K562 (cell line): ENCODE measurements at regions not wholly inside any gene's neighbourhood (a gene's known extent, or its start where the extent isn't known, plus 50 kb on each side); places are given as distances from the start of the nearest gene placed in this dataset.

ENCODE experiments used
- ATAC-seq: fragments of 200-7000 bp; cut with Tn5 transposase; 3 replicates; pipeline ENCODE4 v1.9.1; 2020; ENCODE audit warnings: moderate library complexity
- BruUV-seq: library from RNA; stranded (reverse); fragments of 400-500 nt; replicated peaks from 2 replicates; lab custom pipeline; 2021; lab: Mats Ljungman, UMichigan
- CTCF ChIA-PET: fragments of 300-600 bp; formaldehyde crosslinking; extraction: SDS; loops from one replicate; lab custom pipeline; 2021; ENCODE audit warnings: low intra/inter-chr PET ratio; lab: Yijun Ruan, JAX
- POLR2A ChIA-PET: fragments of 300-600, 350-650 bp; sonication (Branson Sonifier 250); formaldehyde crosslinking; extraction: SDS; loops from one replicate; lab custom pipeline; 2021; ENCODE audit warnings: antibody characterized with exemption, inconsistent platforms; lab: Yijun Ruan, JAX
- DNase-seq, 4 experiments: peaks; one replicate each; pipeline versions ENCODE4 v3.0.0 to v3.0.0-alpha.2; 2011 to 2018; ENCODE audit warnings: low spot score in 3 of 4, mixed read lengths in 3 of 4; ENCODE audit errors: extremely low read depth in 1 of 4
- FAIRE-seq: peaks from 2 replicates; lab custom pipeline; 2011; peaks lifted over from hg19 to GRCh38; lab: Jason Lieb, UNC
- H2AFZ ChIP-seq: 2 replicates; pipeline ENCODE4 v1.6.0; 2011; ENCODE audit warnings: low read depth, low read length, control low read depth, inconsistent platforms
- H3K27ac ChIP-seq: fragments of 200-600 bp; 3 replicates; pipeline ENCODE4 v1.8.0; 2011; ENCODE audit warnings: low read depth, mild to moderate bottlenecking, control low read depth, inconsistent platforms, low read length, moderate library complexity, mixed read lengths; ENCODE audit errors: extremely low read depth
- H3K27me3 ChIP-seq, 2 experiments: fragments of 300-600 bp in 1 of 2; 2 replicates in 1 of 2; 3 replicates in 1 of 2; pipeline versions ENCODE4 v1.6.0 to v1.8.0; 2011; ENCODE audit warnings: inconsistent platforms in 2 of 2, low read length in 2 of 2, mild to moderate bottlenecking in 1 of 2, mixed read lengths in 1 of 2, moderate library complexity in 1 of 2; ENCODE audit not compliant: control insufficient read depth in 2 of 2, insufficient read depth in 2 of 2
- H3K36me3 ChIP-seq: fragments of 300-600 bp; 3 replicates; pipeline ENCODE4 v1.8.0; 2011; ENCODE audit warnings: mild to moderate bottlenecking, low read length, inconsistent platforms; ENCODE audit not compliant: control insufficient read depth, insufficient read depth
- H3K4me1 ChIP-seq, 2 experiments: fragments of 200-600 bp in 1 of 2; replicated peaks in 1 of 2; 2 replicates in 1 of 2; 3 replicates in 1 of 2; pipeline versions ENCODE4 v1.5.1 to v1.8.0; 2011; ENCODE audit warnings: inconsistent platforms in 2 of 2, low read length in 2 of 2, mild to moderate bottlenecking in 1 of 2, mixed read lengths in 1 of 2, moderate library complexity in 1 of 2; ENCODE audit not compliant: control insufficient read depth in 2 of 2, insufficient read depth in 2 of 2
- H3K4me2 ChIP-seq: 2 replicates; pipeline ENCODE4 v1.6.1; 2011; ENCODE audit warnings: low read length, control low read depth, inconsistent platforms, mixed read lengths; ENCODE audit not compliant: insufficient read depth
- H3K4me3 ChIP-seq: fragments of 200-600 bp; sonication (generic), shearing (Covaris generic); 2 replicates; pipeline ENCODE4 v1.5.1; 2016; ENCODE audit warnings: control low read depth, inconsistent platforms
- H3K79me2 ChIP-seq: fragments of 200-600 bp; 3 replicates; pipeline ENCODE4 v1.8.0; 2011; ENCODE audit warnings: low read length, inconsistent platforms; ENCODE audit not compliant: control insufficient read depth, insufficient read depth
- H3K9ac ChIP-seq, 2 experiments: 2 replicates each; pipeline versions ENCODE4 v1.6.0 to v1.6.1; 2011; ENCODE audit warnings: low read depth in 2 of 2, low read length in 2 of 2, control low read depth in 1 of 2, inconsistent platforms in 1 of 2, mild to moderate bottlenecking in 1 of 2, mixed read lengths in 1 of 2; ENCODE audit not compliant: insufficient read depth in 1 of 2
- H3K9me1 ChIP-seq: one replicate; pipeline ENCODE4 v1.6.0; 2011; ENCODE audit warnings: inconsistent platforms, mild to moderate bottlenecking, low read length, moderate library complexity; ENCODE audit not compliant: control insufficient read depth, insufficient read depth
- H3K9me3 ChIP-seq: replicated peaks from 2 replicates; pipeline ENCODE4 v1.5.1; 2011; ENCODE audit warnings: low read depth, low read length, inconsistent platforms; ENCODE audit not compliant: control insufficient read depth, insufficient read depth
- H4K20me1 ChIP-seq: replicated peaks from 2 replicates; pipeline ENCODE4 v1.6.1; 2011; ENCODE audit warnings: low read length, inconsistent platforms, mixed read lengths; ENCODE audit not compliant: control insufficient read depth, insufficient read depth
- ADNP ChIP-seq: fragments of 200-800 bp; sonication (Bioruptor generic); IDR thresholded peaks from 2 replicates; pipeline ENCODE4 v1.6.1; 2016; ENCODE audit warnings: missing genetic modification characterization, missing compliant biosample characterization
- ARNT ChIP-seq, 2 experiments: fragments of 450-650 bp; IDR thresholded peaks; 2 replicates each; pipeline ENCODE4 v1.6.1; 2016; ENCODE audit warnings: mild to moderate bottlenecking in 1 of 2
- DIDO1 ChIP-seq: fragments of 450-650 bp; IDR thresholded peaks from 2 replicates; pipeline ENCODE4 v1.6.1; 2016; ENCODE audit warnings: low read depth, missing biosample characterization, missing genetic modification characterization
- FOXJ3 ChIP-seq: sonication (generic); formaldehyde crosslinking; IDR thresholded peaks from 2 replicates; pipeline ENCODE4 v1.4.0; 2020; ENCODE audit warnings: mild to moderate bottlenecking, missing genetic modification reagents
- HOXB6 ChIP-seq: fragments of 250-450 bp; sonication (Bioruptor Pico); IDR thresholded peaks from 2 replicates; pipeline ENCODE4 v1.5.1; 2022; ENCODE audit warnings: mild to moderate bottlenecking, borderline replicate concordance
- PHTF2 ChIP-seq: fragments of 250-450 bp; sonication (Bioruptor Pico); IDR thresholded peaks from 2 replicates; pipeline ENCODE4 v1.5.0; 2021; ENCODE audit warnings: mild to moderate bottlenecking
- POLR2B ChIP-seq: fragments of 450-650 bp; IDR thresholded peaks from 2 replicates; pipeline ENCODE4 v1.6.1; 2018; ENCODE audit warnings: low read depth; ENCODE audit not compliant: partially characterized antibody
- SLC30A9 ChIP-seq: fragments of 250-450 bp; sonication (Bioruptor Pico); IDR thresholded peaks from 2 replicates; pipeline ENCODE4 v1.8.0; 2022; ENCODE audit warnings: mild to moderate bottlenecking, moderate library complexity
- TAF15 ChIP-seq: fragments of 200-400 bp; formaldehyde crosslinking; IDR thresholded peaks from 2 replicates; pipeline ENCODE4 v1.6.1; 2017; ENCODE audit warnings: mild to moderate bottlenecking, low read depth, low read length, moderate library complexity
- U2AF2 ChIP-seq: fragments of 200-400 bp; formaldehyde crosslinking; optimal IDR thresholded peaks from 2 replicates; pipeline ENCODE3; 2017; ENCODE audit warnings: low read depth, mild to moderate bottlenecking, low read length
- YBX1 ChIP-seq: fragments of 450-650 bp; IDR thresholded peaks from 2 replicates; pipeline ENCODE4 v1.7.1; 2016; ENCODE audit warnings: mild to moderate bottlenecking
- ZFX ChIP-seq: sonication (generic); formaldehyde crosslinking; IDR thresholded peaks from 2 replicates; pipeline ENCODE4 v1.8.0; 2022; ENCODE audit warnings: mild to moderate bottlenecking, missing genetic modification reagents, moderate library complexity
- ZNF311 ChIP-seq: fragments of 250-450 bp; sonication (Bioruptor Pico); IDR thresholded peaks from 2 replicates; pipeline ENCODE4 v1.4.0; 2020; ENCODE audit warnings: mild to moderate bottlenecking, moderate library complexity
- ZNF347 ChIP-seq: fragments of 450-650 bp; formaldehyde crosslinking; IDR thresholded peaks from 2 replicates; pipeline ENCODE4 v1.4.0; 2020; ENCODE audit warnings: low read depth, mild to moderate bottlenecking, moderate library complexity
- ZNF384 ChIP-seq: IDR thresholded peaks from 2 replicates; pipeline ENCODE4 v1.6.1; 2012; ENCODE audit warnings: low read depth, low read length, improper control_type of control experiment
- ZNF695 ChIP-seq: fragments of 450-650 bp; formaldehyde crosslinking; IDR thresholded peaks from 2 replicates; pipeline ENCODE4 v1.4.0; 2020; ENCODE audit warnings: mild to moderate bottlenecking, moderate library complexity
- WGBS: fragments of 100-300 bp; shearing (Covaris generic); methylation state at CpG from one replicate; pipeline ENCODE4 v1.1.6; 2016; ENCODE audit warnings: low coverage, mixed read lengths; ENCODE audit not compliant: insufficient coverage; ENCODE audit errors: missing lambda C conversion rate; 5-methylcytosine and 5-hydroxymethylcytosine counted together
- in situ Hi-C: fragments of 300-500 bp; cut with MboI; formaldehyde crosslinking; loops from 4 replicates; pipeline ENCODE4 v1.15.0; 2018; ENCODE audit warnings: inconsistent platforms, mixed read lengths
- intact Hi-C: fragments of 100-400 bp; cut with micrococcal nuclease; formaldehyde crosslinking; loops from 2 replicates; pipeline ENCODE4 v1.14.2; 2022

DNA sequence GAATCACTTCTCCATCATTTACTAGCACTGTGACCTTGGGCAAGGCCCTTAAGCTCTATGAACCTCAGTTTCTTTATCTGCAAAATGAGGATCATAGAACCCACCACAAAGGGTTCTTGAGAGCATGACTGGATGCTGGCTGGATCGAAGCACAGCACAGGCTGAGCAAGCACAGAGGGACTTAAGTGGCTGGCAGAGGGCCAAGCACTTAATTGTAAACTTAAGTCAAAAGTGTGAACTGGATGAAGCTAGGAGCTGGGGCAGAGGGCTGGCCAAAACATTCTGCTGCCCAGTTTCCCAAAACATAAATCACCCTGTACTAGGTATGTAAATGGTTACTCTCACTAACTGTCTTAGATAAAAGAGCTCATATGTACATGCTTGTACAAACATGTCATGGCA lies 112.3 kb upstream of the WWC1 start:
- ATAC-seq (no peak), DNase-seq (no peak), FAIRE-seq (no peak)
- Histone ChIP-seq H3K4me1 (no peaks in the 10 kb centered on the region), H3K36me3 (no peaks in the 10 kb centered on the region), H3K9me3 (no peaks in the 10 kb centered on the region), H3K27ac (no peak overlapping the region), H3K27me3 (no peaks in the 10 kb centered on the region), H3K4me3 (no peak overlapping the region), H2AFZ (no peak overlapping the region)
- POLR2A ChIA-PET: no interaction called here
- in situ Hi-C loops: no loop called here
- WGBS: 0% methylated on average over 1 of the region's 1 CpG
- no peak for TF ChIP-seq FOXJ3
- no peak for TF ChIP-seq POLR2B
- TF ChIP-seq ARNT (IDR thresholded peaks at IDR 0.05): no peak
- no peak for TF ChIP-seq TAF15
- no peak for TF ChIP-seq ZNF311
- TF ChIP-seq ZNF384: no peak
- no peak for TF ChIP-seq ZFX (CRISPR knock-in tag)
- no peak for TF ChIP-seq U2AF2
- no peak for TF ChIP-seq ZNF347 (CRISPR knock-in tag)
- no peak for TF ChIP-seq ZNF695 (CRISPR knock-in tag)
- TF ChIP-seq DIDO1 (tag): no peak
- TF ChIP-seq SLC30A9: no peak
- TF ChIP-seq YBX1: no peak
- no peak for TF ChIP-seq ADNP (tag)
- no peak for TF ChIP-seq PHTF2 (CRISPR knock-in tag)
- no peak for TF ChIP-seq HOXB6
- TF ChIP-seq, all 486 proteins: peak for 0
- intact Hi-C loops: no loop called here
- CTCF ChIA-PET: no interaction called here
- H3K9me1 ChIP-seq: no peaks in the 10 kb centered on the region
- no peak overlapping the region for H3K4me2 ChIP-seq
- no peaks in the 10 kb centered on the region for H3K79me2 ChIP-seq
- no peak overlapping the region for H3K9ac ChIP-seq
- no peaks in the 10 kb centered on the region for H4K20me1 ChIP-seq
- no TSS peak for BruUV-seq
